ENCODE measurements at regions not wholly inside any gene's neighbourhood (a gene's known extent, or its start where the extent isn't known, plus 50 kb on each side); places are given as distances from the start of the nearest gene placed in this dataset.

GRCh38 chr7:10688544-10688943 lies 285.1 kb upstream of the PHF14 start:
- TF ChIP-seq CTCF (IDR thresholded peaks at IDR 0.05): no peak
- no peak for TF ChIP-seq POLR2A (IDR thresholded peaks at IDR 0.05)

Data from sigmoid colon (tissue), 3 donors.